ENCODE measurements at regions not wholly inside any gene's neighbourhood (a gene's known extent, or its start where the extent isn't known, plus 50 kb on each side); places are given as distances from the start of the nearest gene placed in this dataset.

- WGBS, 2 experiments (ENCODE audit: insufficient coverage in 1 of 2, insufficient read length in 1 of 2): 92 to 94% methylated on average over 6 of the region's 6 CpGs
These were observed 82.0 kb upstream of the JAK1 start for GRCh38 chr1:65048335-65048734.

GRCh38 chr1:65049941-65050713 lies 83.8 kb upstream of the JAK1 start:
- no peak overlapping the region for H3K27ac ChIP-seq (ENCODE audit: low read depth, low read length)
- H3K4me1 Mint-ChIP-seq: peaks cover 9% of the 10 kb centered on the region
- no peak overlapping the region for H3K9ac ChIP-seq (ENCODE audit: extremely low read depth, low read length, poor library complexity, severe bottlenecking)
- no peaks in the 10 kb centered on the region for H3K4me1 ChIP-seq (ENCODE audit: control insufficient read depth, insufficient read depth, low read length)
- TF ChIP-seq CTCF (conservative IDR thresholded peaks at IDR 0.05): no peak
- H3K4me3 ChIP-seq (ENCODE audit: low read length): no peak overlapping the region
- H3K9me3 ChIP-seq (ENCODE audit: control insufficient read depth, low read length): no peaks in the 10 kb centered on the region
- no peaks in the 10 kb centered on the region for H3K9me3 Mint-ChIP-seq
- no peaks in the 10 kb centered on the region for H3K27me3 Mint-ChIP-seq (ENCODE audit: insufficient read depth)
- 96 to 98% methylated on average over 5 of the region's 5 CpGs for WGBS, 2 experiments (ENCODE audit: insufficient coverage in 1 of 2, insufficient read length in 1 of 2)
- H3K4me3 Mint-ChIP-seq: no peak overlapping the region
- H3K36me3 ChIP-seq (ENCODE audit: control insufficient read depth, insufficient read depth, low read length): peaks cover 11% of the 10 kb centered on the region
- no peak overlapping the region for H3K27ac Mint-ChIP-seq
- no peaks in the 10 kb centered on the region for H3K27me3 ChIP-seq (ENCODE audit: control insufficient read depth, insufficient read depth, low read length, poor library complexity, severe bottlenecking)
- H3K36me3 Mint-ChIP-seq (ENCODE audit: low read depth): peaks cover 11% of the 10 kb centered on the region
- DNase-seq: no peak

More at GRCh38 chr1:65048335-65048734, 82.0 kb upstream of the JAK1 start:
- H3K4me1 Mint-ChIP-seq: peaks cover 9% of the 10 kb centered on the region
- H3K36me3 Mint-ChIP-seq (ENCODE audit: low read depth): peaks cover 12% of the 10 kb centered on the region
- H3K36me3 ChIP-seq (ENCODE audit: control insufficient read depth, insufficient read depth, low read length): no peaks in the 10 kb centered on the region
- H3K9me3 Mint-ChIP-seq: no peaks in the 10 kb centered on the region
- H3K9me3 ChIP-seq (ENCODE audit: control insufficient read depth, low read length): no peaks in the 10 kb centered on the region
- H3K4me3 Mint-ChIP-seq: no peak overlapping the region
- no peak for DNase-seq
- no peaks in the 10 kb centered on the region for H3K27me3 ChIP-seq (ENCODE audit: control insufficient read depth, insufficient read depth, low read length, poor library complexity, severe bottlenecking)
- H3K27ac ChIP-seq (ENCODE audit: low read depth, low read length): no peak overlapping the region
- H3K4me1 ChIP-seq (ENCODE audit: control insufficient read depth, insufficient read depth, low read length): no peaks in the 10 kb centered on the region
- H3K9ac ChIP-seq (ENCODE audit: extremely low read depth, low read length, poor library complexity, severe bottlenecking): no peak overlapping the region
- no peak for TF ChIP-seq CTCF (conservative IDR thresholded peaks at IDR 0.05)
- H3K4me3 ChIP-seq (ENCODE audit: low read length): no peak overlapping the region
- H3K27me3 Mint-ChIP-seq (ENCODE audit: insufficient read depth): no peaks in the 10 kb centered on the region
- H3K27ac Mint-ChIP-seq: no peak overlapping the region

- no peak overlapping the region for H3K4me3 Mint-ChIP-seq
- H3K36me3 Mint-ChIP-seq (ENCODE audit: low read depth): peaks cover 16% of the 10 kb centered on the region
- 91% methylated on average over 2 of the region's 2 CpGs; no CpG with 5 or more reads in 1 of the 2 experiments for WGBS, 2 experiments (ENCODE audit: insufficient coverage in 1 of 2, insufficient read length in 1 of 2)
- Histone ChIP-seq H3K36me3 (ENCODE audit: control insufficient read depth, insufficient read depth, low read length) (peaks cover 17% of the 10 kb centered on the region), H3K9me3 (ENCODE audit: control insufficient read depth, low read length) (no peaks in the 10 kb centered on the region), H3K4me1 (ENCODE audit: control insufficient read depth, insufficient read depth, low read length) (no peaks in the 10 kb centered on the region), H3K27me3 (ENCODE audit: control insufficient read depth, insufficient read depth, low read length, poor library complexity, severe bottlenecking) (no peaks in the 10 kb centered on the region), H3K9ac (ENCODE audit: extremely low read depth, low read length, poor library complexity, severe bottlenecking) (no peak overlapping the region), H3K4me3 (ENCODE audit: low read length) (no peak overlapping the region), H3K27ac (ENCODE audit: low read depth, low read length) (no peak overlapping the region)
- no peaks in the 10 kb centered on the region for H3K9me3 Mint-ChIP-seq
- no peak overlapping the region for H3K27ac Mint-ChIP-seq
- no peaks in the 10 kb centered on the region for H3K27me3 Mint-ChIP-seq (ENCODE audit: insufficient read depth)
- no peak for TF ChIP-seq CTCF (conservative IDR thresholded peaks at IDR 0.05)
- H3K4me1 Mint-ChIP-seq: peaks cover 9% of the 10 kb centered on the region
- no peak for DNase-seq
These were observed 84.4 kb upstream of the JAK1 start for GRCh38 chr1:65050735-65051134.
